Panc1 (cell line): ENCODE measurements at regions not wholly inside any gene's neighbourhood (a gene's known extent, or its start where the extent isn't known, plus 50 kb on each side); places are given as distances from the start of the nearest gene placed in this dataset.
A peak's percentile ranks its signal among the peaks of the same experiment; 100 is the strongest.

ENCODE experiments used
- ATAC-seq: fragments of 200-7000 bp; cut with Tn5 transposase; 2 replicates; pipeline ENCODE4 v1.9.1; 2020; ENCODE audit warnings: mild to moderate bottlenecking, moderate library complexity
- BruUV-seq: library from RNA; stranded (reverse); fragments of 400-500 nt; replicated peaks from 2 replicates; lab custom pipeline; 2021; lab: Mats Ljungman, UMichigan
- CTCF ChIA-PET: fragments of 300-600 bp; sonication (Branson Sonifier 250); formaldehyde crosslinking; loops from one replicate; lab custom pipeline; 2022; ENCODE audit warnings: antibody characterized with exemption; lab: Charles Lee
- POLR2A ChIA-PET: fragments of 300-600 bp; sonication (Branson Sonifier 250); formaldehyde crosslinking; loops from one replicate; lab custom pipeline; 2022; ENCODE audit warnings: antibody characterized with exemption; lab: Charles Lee
- DNase-seq: peaks from one replicate; pipeline ENCODE4 v3.0.0-alpha.2; 2010; ENCODE audit warnings: low read depth, low spot score
- H3K27ac ChIP-seq: 2 replicates; pipeline ENCODE4 v1.5.1; 2011; ENCODE audit warnings: mild to moderate bottlenecking, low read length, inconsistent platforms
- H3K27me3 ChIP-seq: fragments of 200-500 bp; sonication (Bioruptor generic); 2 replicates; pipeline ENCODE4 v1.6.0; 2014; ENCODE audit warnings: low read length, inconsistent platforms; ENCODE audit not compliant: control insufficient read depth, insufficient read depth
- H3K36me3 ChIP-seq: fragments of 200-500 bp; sonication (Bioruptor generic); 2 replicates; pipeline ENCODE4 v1.5.1; 2014; ENCODE audit warnings: inconsistent platforms, mild to moderate bottlenecking, low read length, moderate library complexity; ENCODE audit not compliant: control insufficient read depth, insufficient read depth
- H3K4me1 ChIP-seq: 2 replicates; pipeline ENCODE4 v1.5.1; 2011; ENCODE audit warnings: inconsistent platforms, mild to moderate bottlenecking, low read length, moderate library complexity; ENCODE audit not compliant: control insufficient read depth, insufficient read depth
- H3K4me3 ChIP-seq, 2 experiments: 2 replicates each; pipeline ENCODE4 v1.5.1; 2011 to 2012; ENCODE audit warnings: low read depth in 2 of 2, low read length in 2 of 2, mild to moderate bottlenecking in 2 of 2, inconsistent platforms in 1 of 2, moderate library complexity in 1 of 2
- H3K9me3 ChIP-seq: fragments of 200-500 bp; sonication (Bioruptor generic); 2 replicates; pipeline ENCODE4 v1.5.1; 2014; ENCODE audit warnings: low read depth, mild to moderate bottlenecking, inconsistent platforms, low read length, moderate library complexity; ENCODE audit not compliant: control insufficient read depth, insufficient read depth
- CTCF ChIP-seq: fragments of 450-650 bp; IDR thresholded peaks from 2 replicates; pipeline ENCODE4 v1.5.1; 2017; ENCODE audit warnings: mild to moderate bottlenecking
- POLR2AphosphoS5 ChIP-seq: IDR thresholded peaks from 2 replicates; pipeline ENCODE4 v1.6.1; 2012; ENCODE audit warnings: mild to moderate bottlenecking, low read depth, low read length, moderate library complexity
- REST ChIP-seq, 2 experiments: IDR thresholded peaks; 2 replicates each; pipeline ENCODE4 v1.6.1; 2011 to 2012; ENCODE audit warnings: low read depth in 2 of 2, control low read depth in 1 of 2, low read length in 1 of 2, mild to moderate bottlenecking in 1 of 2, moderate library complexity in 1 of 2; ENCODE audit not compliant: insufficient read depth in 1 of 2
- SIN3A ChIP-seq: IDR thresholded peaks from 2 replicates; pipeline ENCODE4 v1.6.1; 2012; ENCODE audit warnings: low read depth, mild to moderate bottlenecking, low read length, moderate library complexity, borderline replicate concordance; ENCODE audit not compliant: insufficient read depth
- TCF7L2 ChIP-seq: IDR thresholded peaks from 2 replicates; pipeline ENCODE4 v1.6.1; 2011; ENCODE audit warnings: mild to moderate bottlenecking, low read depth, low read length, inconsistent platforms
- in situ Hi-C: cut with HindIII; loops from 2 replicates; pipeline ENCODE4 v1.10.0; 2016; ENCODE audit warnings: low sequenced_read_pairs, low pct_unique_long_range_greater_than_20kb
- intact Hi-C: fragments of 100-400 bp; cut with micrococcal nuclease; formaldehyde crosslinking; loops from one replicate; pipeline ENCODE4 v1.10.0; 2022; ENCODE audit not compliant: unreplicated experiment

- Histone ChIP-seq H3K4me1 (no peaks in the 10 kb centered on the region), H3K36me3 (no peaks in the 10 kb centered on the region), H3K9me3 (no peaks in the 10 kb centered on the region), H3K27me3 (no peaks in the 10 kb centered on the region), H3K4me3 (no peak overlapping the region), H3K27ac (no peak overlapping the region)
- intact Hi-C loops (no loop called here), in situ Hi-C loops (no loop called here)
- BruUV-seq, result no TSS peak
- ChIA-PET POLR2A (no interaction called here), CTCF (no interaction called here)
- TF ChIP-seq SIN3A, result no peak
- no peak for TF ChIP-seq REST (IDR thresholded peaks at IDR 0.05; ENCODE audit: insufficient read depth in 1 of 2, low read depth in 2 of 2, low read length in 1 of 2)
- TF ChIP-seq POLR2AphosphoS5, result no peak
- no peak for TF ChIP-seq TCF7L2
- no peak for TF ChIP-seq CTCF
- DNase-seq, result no peak
- ATAC-seq, result peak; percentile 48; the same call in 1 of the 2 replicates
These were observed 1380.1 kb upstream of the NUDT12 start for GRCh38 chr5:104942735-104943134.

- no TSS peak for BruUV-seq
- no peak for TF ChIP-seq SIN3A
- no peak for TF ChIP-seq POLR2AphosphoS5
- no peak for TF ChIP-seq CTCF
- TF ChIP-seq REST (IDR thresholded peaks at IDR 0.05; ENCODE audit: insufficient read depth in 1 of 2, low read depth in 2 of 2, low read length in 1 of 2), result no peak
- TF ChIP-seq TCF7L2, result no peak
- in situ Hi-C loops, result no loop called here
- intact Hi-C loops, result no loop called here
- no peaks in the 10 kb centered on the region for H3K36me3 ChIP-seq
- CTCF ChIA-PET, result no interaction called here
- no peak for ATAC-seq
- H3K4me3 ChIP-seq, result no peak overlapping the region
- DNase-seq, result no peak
- POLR2A ChIA-PET, result no interaction called here
- no peaks in the 10 kb centered on the region for H3K4me1 ChIP-seq
- peak overlapping the region; percentile 1; the same call in 1 of the 2 replicates for H3K27ac ChIP-seq
- H3K9me3 ChIP-seq, result no peaks in the 10 kb centered on the region
- H3K27me3 ChIP-seq, result no peaks in the 10 kb centered on the region
These were observed 1378.5 kb upstream of the NUDT12 start for GRCh38 chr5:104941030-104941645.
